ENCODE measurements at regions not wholly inside any gene's neighbourhood (a gene's known extent, or its start where the extent isn't known, plus 50 kb on each side); places are given as distances from the start of the nearest gene placed in this dataset.

DNA sequence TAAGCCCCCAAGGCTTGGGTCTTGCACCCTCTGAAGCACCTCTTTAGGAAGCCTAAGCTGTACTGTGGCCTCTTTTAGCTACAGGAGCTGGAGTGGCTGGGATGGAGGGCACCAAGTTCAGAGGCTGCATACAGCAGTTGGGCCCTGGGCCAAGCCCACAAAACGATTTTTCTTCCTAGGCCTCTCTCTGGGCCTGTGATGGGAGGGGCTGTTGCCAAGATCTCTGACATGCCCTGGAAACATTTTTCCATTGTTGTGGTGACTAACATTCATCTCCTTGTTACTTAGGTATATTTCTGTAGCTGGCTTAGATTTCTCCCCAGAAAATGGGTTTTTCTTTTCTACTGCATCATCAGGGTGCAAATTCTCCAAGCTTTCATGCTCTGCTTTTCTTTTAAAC lies 375.7 kb upstream of the NPSR1 start:
- TF ChIP-seq, protein P1, sequence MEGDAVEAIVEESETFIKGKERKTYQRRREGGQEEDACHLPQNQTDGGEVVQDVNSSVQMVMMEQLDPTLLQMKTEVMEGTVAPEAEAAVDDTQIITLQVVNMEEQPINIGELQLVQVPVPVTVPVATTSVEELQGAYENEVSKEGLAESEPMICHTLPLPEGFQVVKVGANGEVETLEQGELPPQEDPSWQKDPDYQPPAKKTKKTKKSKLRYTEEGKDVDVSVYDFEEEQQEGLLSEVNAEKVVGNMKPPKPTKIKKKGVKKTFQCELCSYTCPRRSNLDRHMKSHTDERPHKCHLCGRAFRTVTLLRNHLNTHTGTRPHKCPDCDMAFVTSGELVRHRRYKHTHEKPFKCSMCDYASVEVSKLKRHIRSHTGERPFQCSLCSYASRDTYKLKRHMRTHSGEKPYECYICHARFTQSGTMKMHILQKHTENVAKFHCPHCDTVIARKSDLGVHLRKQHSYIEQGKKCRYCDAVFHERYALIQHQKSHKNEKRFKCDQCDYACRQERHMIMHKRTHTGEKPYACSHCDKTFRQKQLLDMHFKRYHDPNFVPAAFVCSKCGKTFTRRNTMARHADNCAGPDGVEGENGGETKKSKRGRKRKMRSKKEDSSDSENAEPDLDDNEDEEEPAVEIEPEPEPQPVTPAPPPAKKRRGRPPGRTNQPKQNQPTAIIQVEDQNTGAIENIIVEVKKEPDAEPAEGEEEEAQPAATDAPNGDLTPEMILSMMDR (IDR thresholded peaks at IDR 0.05; ENCODE audit: borderline replicate concordance, insufficient read depth, low read depth, low read length), result no peak
- no peak overlapping the region for H3K4me3 ChIP-seq (ENCODE audit: low read depth, low read length)

DNA sequence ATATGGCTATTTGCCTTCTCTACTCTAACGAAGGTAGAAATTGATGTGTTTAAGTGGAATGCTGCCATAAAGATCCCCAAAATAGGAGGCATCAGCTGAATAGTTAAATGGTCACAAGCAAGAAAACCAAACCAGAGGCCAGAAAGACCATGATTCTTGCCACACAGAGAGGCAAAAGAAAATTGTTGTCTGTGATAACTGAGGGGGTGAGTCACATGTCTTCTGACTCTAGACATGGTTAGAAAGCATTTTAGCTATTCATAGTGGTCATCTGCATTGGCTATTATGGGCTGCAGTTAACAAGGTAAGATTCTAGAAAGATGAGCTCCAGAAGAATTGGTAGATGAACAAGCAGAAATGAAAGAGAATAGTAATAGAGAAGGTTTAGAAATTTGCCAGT lies 361.4 kb upstream of the NPSR1 start:
- TF ChIP-seq, protein P1 (IDR thresholded peaks at IDR 0.05; ENCODE audit: borderline replicate concordance, insufficient read depth, low read depth, low read length), result no peak
- H3K4me3 ChIP-seq (ENCODE audit: low read depth, low read length), result no peak overlapping the region

DNA sequence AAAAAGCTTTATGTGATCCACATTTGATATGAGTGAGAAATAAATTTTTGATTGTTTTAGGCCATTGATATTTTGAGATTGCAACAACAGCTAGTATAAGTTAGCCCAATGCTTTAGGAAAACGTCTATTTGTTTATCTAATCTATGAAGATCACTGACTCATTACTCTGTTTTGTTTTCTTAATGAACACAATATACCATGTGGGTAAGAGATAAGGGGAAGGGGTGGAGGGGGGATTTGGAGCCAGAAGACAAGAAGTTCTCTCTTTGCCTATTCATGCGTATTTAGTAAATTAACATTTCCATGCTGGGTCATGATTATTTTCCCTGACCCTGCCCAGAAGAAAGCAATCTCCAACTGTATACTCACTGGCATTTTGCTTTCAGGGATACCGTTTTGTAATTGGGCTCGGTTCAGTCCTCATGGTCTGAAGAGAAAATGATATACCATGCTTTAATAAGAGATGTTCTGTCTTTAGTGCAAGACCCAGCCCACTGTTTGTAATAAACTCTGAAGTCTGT lies 359.5 kb upstream of the NPSR1 start:
- TF ChIP-seq, protein P1 (IDR thresholded peaks at IDR 0.05; ENCODE audit: borderline replicate concordance, insufficient read depth, low read depth, low read length), result no peak
- no peak overlapping the region for H3K4me3 ChIP-seq (ENCODE audit: low read depth, low read length)

DNA sequence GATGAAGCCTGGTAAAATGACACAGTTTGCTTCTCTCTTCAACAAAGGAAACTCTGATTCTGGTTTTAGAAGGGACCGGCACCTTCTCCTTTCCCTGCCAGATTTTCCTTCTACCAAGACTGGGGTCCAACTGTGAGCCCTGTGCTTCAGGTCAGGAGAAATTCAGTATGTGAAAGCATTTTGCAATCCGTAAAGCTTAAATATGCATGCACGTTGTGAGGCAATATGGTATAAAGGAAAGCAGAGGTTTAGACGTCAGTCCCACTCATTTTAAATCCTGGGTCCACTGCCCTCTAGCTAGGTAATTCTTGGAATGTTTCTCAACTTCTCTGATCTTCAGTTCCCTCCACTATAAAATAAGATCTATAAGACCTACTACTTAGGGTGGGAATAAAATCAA lies 359.0 kb upstream of the NPSR1 start:
- TF ChIP-seq, protein P1 (IDR thresholded peaks at IDR 0.05; ENCODE audit: borderline replicate concordance, insufficient read depth, low read depth, low read length), result no peak
- no peak overlapping the region for H3K4me3 ChIP-seq (ENCODE audit: low read depth, low read length)

DNA sequence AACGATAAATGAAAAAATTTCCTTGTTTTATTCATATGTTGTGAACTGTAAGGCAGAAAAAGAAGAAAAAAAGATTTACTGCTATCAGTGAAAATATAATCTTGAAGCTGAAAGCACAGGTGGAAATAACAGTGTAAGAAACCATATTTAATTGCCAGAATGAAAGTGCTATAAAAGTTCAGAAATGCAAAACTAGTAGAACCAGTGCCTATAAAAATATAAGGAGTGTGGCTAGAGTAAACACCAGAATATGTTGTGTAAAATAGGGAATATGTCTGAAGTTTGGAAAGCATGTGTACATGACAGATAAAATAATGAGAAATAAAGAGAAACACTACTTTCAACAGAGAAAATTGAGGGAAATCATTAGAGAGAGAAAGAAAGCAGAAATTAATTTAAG lies 350.5 kb upstream of the NPSR1 start:
- TF ChIP-seq, protein P1 (IDR thresholded peaks at IDR 0.05; ENCODE audit: borderline replicate concordance, insufficient read depth, low read depth, low read length), result no peak

DNA sequence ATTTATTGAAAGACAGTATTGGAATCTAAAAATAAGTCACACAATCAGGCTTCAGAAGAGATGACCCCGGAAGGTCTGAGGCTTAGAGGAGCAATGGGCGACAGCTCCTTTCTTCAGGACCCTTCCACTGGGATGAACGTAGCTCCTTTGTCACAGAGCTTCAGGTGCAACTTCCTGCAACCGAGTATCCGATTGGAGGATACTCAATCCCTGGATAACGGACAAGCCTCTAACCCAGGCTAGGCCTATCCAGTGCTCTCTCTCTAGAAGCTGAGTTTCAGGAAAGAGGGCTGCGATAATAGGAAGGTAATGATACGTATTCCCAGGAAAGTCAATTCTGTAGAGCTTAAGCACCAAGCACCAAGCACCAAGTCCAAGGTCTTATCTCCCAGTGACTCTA lies 349.4 kb upstream of the NPSR1 start:
- TF ChIP-seq, protein P1 (IDR thresholded peaks at IDR 0.05; ENCODE audit: borderline replicate concordance, insufficient read depth, low read depth, low read length), result no peak
- no peak overlapping the region for H3K4me3 ChIP-seq (ENCODE audit: low read depth, low read length)

More for the DNA sequence above, 350.5 kb upstream of the NPSR1 start:
- no peak overlapping the region for H3K4me3 ChIP-seq (ENCODE audit: low read depth, low read length)

DNA sequence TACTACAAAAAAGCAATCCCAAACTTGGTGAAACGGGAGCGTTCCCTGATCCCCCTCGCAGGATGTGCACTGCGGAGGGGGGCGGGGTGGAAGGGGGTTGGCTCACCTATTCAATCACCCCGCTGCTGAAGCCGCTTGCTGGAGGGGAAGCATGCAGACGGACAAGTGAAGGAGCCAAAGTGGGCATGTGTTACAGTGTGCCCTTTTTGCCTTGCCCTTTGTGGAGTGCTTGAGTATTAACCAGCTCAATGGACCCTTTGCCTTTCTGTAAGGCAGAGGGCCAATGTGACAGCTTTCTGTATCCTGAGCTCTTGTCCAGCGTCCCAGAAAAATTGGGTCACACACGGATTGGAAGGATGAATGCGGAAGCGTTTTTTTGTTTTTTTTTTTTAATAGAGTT lies 348.9 kb upstream of the NPSR1 start:
- TF ChIP-seq, protein P1 (IDR thresholded peaks at IDR 0.05; ENCODE audit: borderline replicate concordance, insufficient read depth, low read depth, low read length), result no peak

More for the DNA sequence above, 348.9 kb upstream of the NPSR1 start:
- no peak overlapping the region for H3K4me3 ChIP-seq (ENCODE audit: low read depth, low read length)
